Activated B cell treated with CpG ODN at 0.5 μM for 24 hours (primary cell): ENCODE measurements at regions not wholly inside any gene's neighbourhood (a gene's known extent, or its start where the extent isn't known, plus 50 kb on each side); places are given as distances from the start of the nearest gene placed in this dataset.

ENCODE experiments used
- ATAC-seq: fragments of 200-7000 bp; cut with Tn5 transposase; one replicate; pipeline ENCODE4 v1.10.0; 2021; ENCODE audit warnings: low read depth, mild to moderate bottlenecking, moderate library complexity
- CTCF ChIA-PET: fragments of 350-600 bp; sonication (Branson Sonifier 250); formaldehyde crosslinking; loops from one replicate; lab custom pipeline; 2021; ENCODE audit warnings: antibody characterized with exemption; lab: Charles Lee
- POLR2A ChIA-PET: fragments of 350-600 bp; sonication (Branson Sonifier 250); formaldehyde crosslinking; loops from one replicate; lab custom pipeline; 2021; ENCODE audit warnings: antibody characterized with exemption; lab: Charles Lee
- DNase-seq: peaks from one replicate; pipeline ENCODE4 v3.0.0; 2022
- H3K27ac Mint-ChIP-seq: one replicate; pipeline ENCODE4 v1.8.0; 2020; ENCODE audit warnings: mixed read lengths
- H3K27me3 Mint-ChIP-seq: one replicate; pipeline ENCODE4 v1.8.0; 2021; ENCODE audit warnings: mixed read lengths
- H3K36me3 Mint-ChIP-seq: one replicate; pipeline ENCODE4 v1.8.0; 2021; ENCODE audit warnings: low read depth, mixed read lengths
- H3K4me1 Mint-ChIP-seq: one replicate; pipeline ENCODE4 v1.8.0; 2021; ENCODE audit warnings: mixed read lengths
- H3K4me3 Mint-ChIP-seq: one replicate; pipeline ENCODE4 v1.8.0; 2020; ENCODE audit warnings: mild to moderate bottlenecking, mixed read lengths
- H3K9me3 Mint-ChIP-seq: one replicate; pipeline ENCODE4 v1.8.0; 2020; ENCODE audit warnings: mixed read lengths
- intact Hi-C: fragments of 100-400 bp; cut with micrococcal nuclease; formaldehyde crosslinking; loops from one replicate; pipeline ENCODE4 v1.15.1; 2024
- TF ChIP-seq, protein P1 (sequence below): fragments of 200-600 bp; IDR thresholded peaks from one replicate; pipeline ENCODE4 v1.8.0; 2022; ENCODE audit warnings: antibody characterized with exemption, mild to moderate bottlenecking

DNA sequence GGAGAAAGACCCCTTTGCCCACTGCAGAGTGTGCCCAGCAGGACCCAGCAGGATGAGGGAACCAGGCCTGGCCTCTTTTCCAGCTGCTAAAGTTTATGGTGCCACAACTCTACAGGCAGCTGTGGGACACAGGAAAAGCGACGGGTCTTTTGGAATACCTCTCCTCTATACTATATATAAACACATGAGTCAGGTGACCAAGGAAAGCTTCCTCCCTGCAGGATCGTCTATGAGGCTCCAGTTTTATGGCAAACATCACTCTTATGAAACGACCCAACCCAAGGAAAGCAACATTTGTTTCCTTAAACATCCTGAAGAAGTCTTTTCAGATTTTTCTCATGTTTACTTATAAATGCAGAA, 102.8 kb upstream of the AKIP1 start:
- intact Hi-C loops = no loop called here
- Mint-ChIP-seq H3K4me3 (no peak overlapping the region), H3K4me1 (peaks cover 10% of the 10 kb centered on the region), H3K9me3 (no peaks in the 10 kb centered on the region), H3K27ac (no peak overlapping the region), H3K27me3 (peaks cover 10% of the 10 kb centered on the region), H3K36me3 (no peaks in the 10 kb centered on the region)
- DNase-seq (no peak), ATAC-seq (no peak)
- TF ChIP-seq, protein P1, sequence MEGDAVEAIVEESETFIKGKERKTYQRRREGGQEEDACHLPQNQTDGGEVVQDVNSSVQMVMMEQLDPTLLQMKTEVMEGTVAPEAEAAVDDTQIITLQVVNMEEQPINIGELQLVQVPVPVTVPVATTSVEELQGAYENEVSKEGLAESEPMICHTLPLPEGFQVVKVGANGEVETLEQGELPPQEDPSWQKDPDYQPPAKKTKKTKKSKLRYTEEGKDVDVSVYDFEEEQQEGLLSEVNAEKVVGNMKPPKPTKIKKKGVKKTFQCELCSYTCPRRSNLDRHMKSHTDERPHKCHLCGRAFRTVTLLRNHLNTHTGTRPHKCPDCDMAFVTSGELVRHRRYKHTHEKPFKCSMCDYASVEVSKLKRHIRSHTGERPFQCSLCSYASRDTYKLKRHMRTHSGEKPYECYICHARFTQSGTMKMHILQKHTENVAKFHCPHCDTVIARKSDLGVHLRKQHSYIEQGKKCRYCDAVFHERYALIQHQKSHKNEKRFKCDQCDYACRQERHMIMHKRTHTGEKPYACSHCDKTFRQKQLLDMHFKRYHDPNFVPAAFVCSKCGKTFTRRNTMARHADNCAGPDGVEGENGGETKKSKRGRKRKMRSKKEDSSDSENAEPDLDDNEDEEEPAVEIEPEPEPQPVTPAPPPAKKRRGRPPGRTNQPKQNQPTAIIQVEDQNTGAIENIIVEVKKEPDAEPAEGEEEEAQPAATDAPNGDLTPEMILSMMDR = no peak
- POLR2A ChIA-PET = interaction anchor here (0.7 kb wide), 1 partner anchor 120 kb away, joined by 3 read pairs; no protein-coding TSS in a partner anchor
- CTCF ChIA-PET = no interaction called here

DNA sequence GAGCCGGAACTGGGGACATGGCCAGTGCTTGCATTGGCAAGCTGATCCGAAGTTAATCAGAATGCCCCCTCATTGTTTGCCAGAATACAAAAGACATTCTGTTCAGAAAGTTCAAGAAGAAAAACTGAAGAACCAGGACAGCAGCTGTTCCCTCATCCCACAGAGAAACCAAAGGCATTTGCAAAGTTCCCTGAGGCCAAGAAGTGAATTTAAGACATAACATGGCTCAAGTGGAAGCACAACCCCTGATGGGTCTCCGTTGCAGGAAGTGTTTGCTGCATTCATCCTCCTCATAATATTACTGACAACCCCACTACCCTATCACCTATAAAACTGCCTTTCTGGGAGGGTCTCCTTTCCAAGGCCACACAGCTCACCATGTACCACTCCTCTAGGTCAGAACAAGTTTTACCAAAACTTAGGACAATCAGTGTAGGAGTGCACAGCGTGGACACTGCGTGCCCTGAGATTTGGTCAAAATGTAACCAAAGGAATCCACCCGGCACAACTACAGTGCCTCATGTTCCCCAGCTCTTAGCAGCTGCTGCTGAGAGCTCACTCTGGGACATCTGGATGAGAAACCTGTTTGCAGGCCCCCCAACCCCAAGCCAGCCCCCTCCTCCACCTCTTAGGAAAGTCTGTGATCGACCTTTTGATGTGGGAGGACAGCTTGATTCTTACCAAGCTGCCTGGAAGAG, 101.6 kb upstream of the AKIP1 start:
- POLR2A ChIA-PET = no interaction called here

DNA sequence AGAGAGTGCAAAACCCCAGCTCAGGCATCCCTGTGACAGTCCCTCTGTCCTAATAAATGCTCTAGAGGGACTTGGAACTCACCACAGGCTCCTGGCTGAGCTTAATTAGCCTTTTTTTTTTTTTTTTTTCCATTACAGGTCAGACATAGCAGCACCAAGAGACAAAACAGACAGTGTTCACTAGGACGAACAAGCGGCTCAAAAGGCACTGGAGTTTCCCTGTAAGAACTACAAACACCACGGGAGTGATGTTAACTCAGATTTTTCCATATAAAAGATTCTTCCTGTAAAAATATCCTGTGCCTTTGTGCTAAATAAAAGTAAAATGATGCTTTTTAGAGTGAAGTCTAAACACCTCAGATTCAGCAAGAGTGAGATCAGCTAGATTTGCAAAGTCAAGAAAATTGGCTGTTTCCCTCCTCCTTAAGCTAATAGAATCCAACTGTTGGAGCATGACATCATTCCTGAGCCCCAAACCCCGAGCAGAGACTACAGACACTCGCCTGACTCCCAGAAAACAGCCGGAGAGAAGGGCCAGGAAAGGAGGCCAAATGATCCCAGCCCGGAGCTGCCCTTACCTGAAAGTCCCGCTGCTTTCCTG, 101.0 kb upstream of the AKIP1 start:
- POLR2A ChIA-PET = interaction anchor here (1.0 kb wide), 1 partner anchor 128 kb away, joined by 3 read pairs; the partner anchor contains the start of genes RPL27A and TRIM66
- no peaks in the 10 kb centered on the region for H3K36me3 Mint-ChIP-seq
- no peak overlapping the region for H3K27ac Mint-ChIP-seq
- intact Hi-C loops = loop anchor here (5.0 to 10.0 kb wide), 3 partner anchors 78 to 215 kb away; partner anchors contain the start of genes STK33 and TMEM9B
- CTCF ChIA-PET = interaction anchor here (0.8 kb wide), 1 partner anchor 63 kb away, joined by 5 read pairs; no protein-coding TSS in a partner anchor
- DNase-seq (no peak), ATAC-seq (no peak)
- TF ChIP-seq, protein P1 = no peak
- peaks cover 10% of the 10 kb centered on the region for H3K4me1 Mint-ChIP-seq
- peak overlapping the region; percentile 59 for H3K4me3 Mint-ChIP-seq
- no peaks in the 10 kb centered on the region for H3K9me3 Mint-ChIP-seq
- peaks cover 10% of the 10 kb centered on the region for H3K27me3 Mint-ChIP-seq

More for the DNA sequence above, 101.6 kb upstream of the AKIP1 start:
- no peak for DNase-seq
- no peak overlapping the region for H3K27ac Mint-ChIP-seq
- no peaks in the 10 kb centered on the region for H3K36me3 Mint-ChIP-seq
- H3K27me3 Mint-ChIP-seq = peaks cover 10% of the 10 kb centered on the region
- CTCF ChIA-PET = no interaction called here
- no peak overlapping the region for H3K4me3 Mint-ChIP-seq
- no peak for ATAC-seq
- intact Hi-C loops = no loop called here
- TF ChIP-seq, protein P1 = no peak
- H3K9me3 Mint-ChIP-seq = no peaks in the 10 kb centered on the region
- peaks cover 10% of the 10 kb centered on the region for H3K4me1 Mint-ChIP-seq

DNA sequence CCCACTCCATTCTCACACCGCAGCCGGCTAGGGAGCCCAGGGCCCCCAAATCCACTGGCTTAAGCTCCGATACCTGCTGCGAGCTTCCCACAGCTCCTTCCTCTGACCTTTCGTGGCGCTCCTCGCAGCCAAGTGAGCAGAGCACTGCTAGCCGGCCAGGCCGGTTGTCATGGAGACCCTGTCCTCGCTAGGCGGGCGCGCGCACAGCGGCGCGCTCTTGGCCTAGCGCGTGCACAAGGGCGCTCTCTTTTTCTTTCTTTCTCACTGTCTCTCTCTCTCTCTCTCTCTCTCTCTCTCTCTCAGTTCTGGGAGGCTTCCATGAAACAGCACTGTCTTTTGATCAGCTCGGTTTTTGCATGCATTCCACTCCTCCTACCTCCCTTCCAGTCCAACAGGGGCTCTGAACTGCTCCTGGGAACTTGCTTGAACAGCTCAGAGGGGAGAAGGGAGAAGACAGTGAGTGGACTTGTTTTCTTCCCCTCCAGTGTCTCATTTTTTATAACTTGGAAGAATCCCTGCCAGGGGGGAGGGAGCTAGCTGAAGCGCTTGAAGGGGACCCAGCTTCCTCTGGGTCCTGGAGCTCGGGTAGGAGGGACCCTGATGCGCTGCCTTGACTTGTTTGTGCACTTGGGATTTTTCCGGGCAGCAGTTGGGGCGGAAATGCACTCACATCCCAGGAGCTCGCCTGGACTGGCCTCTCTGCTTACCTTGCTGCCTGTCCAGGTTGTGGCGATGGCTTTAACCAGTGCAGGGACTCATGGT, 100.3 kb upstream of the AKIP1 start:
- H3K4me1 Mint-ChIP-seq = peaks cover 10% of the 10 kb centered on the region
- no peak for DNase-seq
- H3K9me3 Mint-ChIP-seq = no peaks in the 10 kb centered on the region
- H3K36me3 Mint-ChIP-seq = no peaks in the 10 kb centered on the region
- H3K4me3 Mint-ChIP-seq = peak overlapping the region; percentile 59
- TF ChIP-seq, protein P1 = no peak
- no peak overlapping the region for H3K27ac Mint-ChIP-seq
- intact Hi-C loops = loop anchor here (5.0 to 10.0 kb wide), 3 partner anchors 78 to 216 kb away; partner anchors contain the start of genes STK33 and TMEM9B
- H3K27me3 Mint-ChIP-seq = peaks cover 10% of the 10 kb centered on the region
- no peak for ATAC-seq
- CTCF ChIA-PET = interaction anchor here (0.8 to 1.4 kb wide), 2 partner anchors 15 to 64 kb away, joined by 3 to 5 read pairs; no protein-coding TSS in a partner anchor
- POLR2A ChIA-PET = interaction anchor here (1.0 kb wide), 1 partner anchor 129 kb away, joined by 3 read pairs; the partner anchor contains the start of genes RPL27A and TRIM66
